ENCODE measurements at regions not wholly inside any gene's neighbourhood (a gene's known extent, or its start where the extent isn't known, plus 50 kb on each side); places are given as distances from the start of the nearest gene placed in this dataset.

GRCh38 chr14:65214741-65215140 is 112.4 kb upstream of the MAX start:
- in situ Hi-C loops (cut with MboI; ENCODE audit: low sequenced_read_pairs) = no loop called here

- in situ Hi-C loops (cut with MboI; ENCODE audit: low sequenced_read_pairs) = no loop called here
Observed at GRCh38 chr14:65219353-65219752, 117.0 kb upstream of the MAX start.

- in situ Hi-C loops (cut with MboI; ENCODE audit: low sequenced_read_pairs) = no loop called here
Observed at GRCh38 chr14:65222440-65222858, 120.1 kb upstream of the MAX start.

- in situ Hi-C loops (cut with MboI; ENCODE audit: low sequenced_read_pairs) = no loop called here
Observed at GRCh38 chr14:65223636-65224035, 121.3 kb upstream of the MAX start.

GRCh38 chr14:65224799-65225198 is 122.5 kb upstream of the MAX start:
- in situ Hi-C loops (cut with MboI; ENCODE audit: low sequenced_read_pairs) = no loop called here

- in situ Hi-C loops (cut with MboI; ENCODE audit: low sequenced_read_pairs) = no loop called here
Observed at GRCh38 chr14:65225299-65226159, 123.2 kb upstream of the MAX start.

GRCh38 chr14:65226824-65227604 is 124.7 kb upstream of the MAX start:
- in situ Hi-C loops (cut with MboI; ENCODE audit: low sequenced_read_pairs) = no loop called here

- in situ Hi-C loops (cut with MboI; ENCODE audit: low sequenced_read_pairs) = no loop called here
Observed at GRCh38 chr14:65228436-65228835, 126.1 kb upstream of the MAX start.

GRCh38 chr14:65228956-65229747 is 126.8 kb upstream of the MAX start:
- in situ Hi-C loops (cut with MboI; ENCODE audit: low sequenced_read_pairs) = no loop called here

- in situ Hi-C loops (cut with MboI; ENCODE audit: low sequenced_read_pairs) = no loop called here
Observed at GRCh38 chr14:65229748-65230728, 127.7 kb upstream of the MAX start.

GRCh38 chr14:65231286-65231980 is 129.1 kb upstream of the MAX start:
- in situ Hi-C loops (cut with MboI; ENCODE audit: low sequenced_read_pairs) = no loop called here

GRCh38 chr14:65234752-65235361 is 132.5 kb upstream of the MAX start:
- in situ Hi-C loops (cut with MboI; ENCODE audit: low sequenced_read_pairs) = no loop called here

- in situ Hi-C loops (cut with MboI; ENCODE audit: low sequenced_read_pairs) = no loop called here
Observed at GRCh38 chr14:65237023-65237814, 134.9 kb upstream of the MAX start.

- in situ Hi-C loops (cut with MboI; ENCODE audit: low sequenced_read_pairs) = no loop called here
Observed at GRCh38 chr14:65237941-65238340, 135.6 kb upstream of the MAX start.

GRCh38 chr14:65238456-65238855 is 136.1 kb upstream of the MAX start:
- in situ Hi-C loops (cut with MboI; ENCODE audit: low sequenced_read_pairs) = no loop called here

- in situ Hi-C loops (cut with MboI; ENCODE audit: low sequenced_read_pairs) = no loop called here
Observed at GRCh38 chr14:65239143-65239937, 137.0 kb upstream of the MAX start.

- in situ Hi-C loops (cut with MboI; ENCODE audit: low sequenced_read_pairs) = no loop called here
Observed at GRCh38 chr14:65239938-65240296, 137.6 kb upstream of the MAX start.
